Right lobe of liver (tissue), 4 donors: ENCODE measurements at regions not wholly inside any gene's neighbourhood (a gene's known extent, or its start where the extent isn't known, plus 50 kb on each side); places are given as distances from the start of the nearest gene placed in this dataset.

Source experiments
- POLR2A ChIP-seq: fragments of 450-650 bp; IDR thresholded peaks from one replicate; pipeline ENCODE4 v1.6.1; 2017; ENCODE audit warnings: antibody characterized with exemption, mild to moderate bottlenecking
- TF ChIP-seq, protein P1 (sequence below), 4 donors: fragments of 200-600 bp in 3 of 4; fragments of 450-650 bp in 1 of 4; IDR thresholded peaks; one replicate each; pipeline versions ENCODE4 v1.5.1 to v1.8.0; 2016 to 2022; ENCODE audit warnings: antibody characterized with exemption in 4 of 4, mild to moderate bottlenecking in 2 of 4
- donor health status: DM: no; HTN: no; CAD: no.
- donor health status: DM: no; HTN: no; CAD: no.
- donor health status: DM: no; HTN: yes; CAD: no.

- TF ChIP-seq, protein P1, sequence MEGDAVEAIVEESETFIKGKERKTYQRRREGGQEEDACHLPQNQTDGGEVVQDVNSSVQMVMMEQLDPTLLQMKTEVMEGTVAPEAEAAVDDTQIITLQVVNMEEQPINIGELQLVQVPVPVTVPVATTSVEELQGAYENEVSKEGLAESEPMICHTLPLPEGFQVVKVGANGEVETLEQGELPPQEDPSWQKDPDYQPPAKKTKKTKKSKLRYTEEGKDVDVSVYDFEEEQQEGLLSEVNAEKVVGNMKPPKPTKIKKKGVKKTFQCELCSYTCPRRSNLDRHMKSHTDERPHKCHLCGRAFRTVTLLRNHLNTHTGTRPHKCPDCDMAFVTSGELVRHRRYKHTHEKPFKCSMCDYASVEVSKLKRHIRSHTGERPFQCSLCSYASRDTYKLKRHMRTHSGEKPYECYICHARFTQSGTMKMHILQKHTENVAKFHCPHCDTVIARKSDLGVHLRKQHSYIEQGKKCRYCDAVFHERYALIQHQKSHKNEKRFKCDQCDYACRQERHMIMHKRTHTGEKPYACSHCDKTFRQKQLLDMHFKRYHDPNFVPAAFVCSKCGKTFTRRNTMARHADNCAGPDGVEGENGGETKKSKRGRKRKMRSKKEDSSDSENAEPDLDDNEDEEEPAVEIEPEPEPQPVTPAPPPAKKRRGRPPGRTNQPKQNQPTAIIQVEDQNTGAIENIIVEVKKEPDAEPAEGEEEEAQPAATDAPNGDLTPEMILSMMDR (IDR thresholded peaks at IDR 0.05) = peak; percentile 35 to 47 (median 46)
- TF ChIP-seq POLR2A = no peak
Measured at GRCh38 chrX:14095702-14096101, 66.0 kb upstream of the GEMIN8 start.
